NCI-H226 (cell line): ENCODE measurements at regions not wholly inside any gene's neighbourhood (a gene's known extent, or its start where the extent isn't known, plus 50 kb on each side); places are given as distances from the start of the nearest gene placed in this dataset.

Experiments used
- DNase-seq: peaks from one replicate; pipeline ENCODE4 v3.0.0-alpha.2; 2015

DNA sequence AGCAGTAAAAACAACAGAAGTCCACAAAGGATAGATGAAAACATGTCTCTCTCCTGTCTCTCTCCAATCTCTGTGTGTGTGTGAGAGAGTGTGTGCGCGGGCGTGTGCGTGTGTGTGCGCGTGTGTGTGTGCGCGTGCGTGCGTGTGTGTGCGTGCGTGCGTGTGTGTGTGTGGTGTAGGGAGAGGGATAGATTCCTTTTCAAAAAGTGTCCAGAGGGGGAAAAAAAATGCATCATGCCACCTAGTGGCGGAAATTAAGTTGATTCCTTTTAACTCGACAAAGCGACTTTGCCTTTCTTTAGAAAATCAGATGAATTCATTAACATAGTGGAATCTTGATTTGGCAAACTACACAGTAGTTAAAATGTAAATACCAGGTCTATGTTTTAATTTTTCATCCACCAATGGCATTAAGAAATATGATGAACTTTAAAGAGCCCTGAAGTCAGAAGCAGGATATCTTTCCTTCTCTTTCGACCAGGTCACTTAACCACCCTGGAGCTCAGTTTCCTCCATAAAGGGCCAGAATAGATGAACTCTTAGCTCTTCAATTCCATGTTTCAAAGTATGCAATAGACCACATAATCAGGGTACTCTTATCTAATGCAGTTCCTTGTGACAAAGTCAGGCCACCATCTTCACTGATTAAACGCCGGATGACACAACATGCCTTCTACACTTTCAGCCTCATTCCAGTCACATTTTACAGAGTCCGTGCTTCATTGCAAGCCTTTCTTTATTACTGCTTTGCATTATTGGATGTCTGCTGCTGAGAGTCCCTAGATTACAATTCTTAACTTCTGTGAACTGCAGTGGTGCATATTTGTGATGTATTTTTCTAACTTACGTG is 162.8 kb downstream of the FBXO8 start:
- peak; percentile 35 for DNase-seq

GRCh38 chr4:174119830-174120229 is 163.6 kb downstream of the FBXO8 start:
- no peak for DNase-seq

GRCh38 chr4:174119051-174119450 is 164.4 kb downstream of the FBXO8 start:
- peak; percentile 28 for DNase-seq

DNA sequence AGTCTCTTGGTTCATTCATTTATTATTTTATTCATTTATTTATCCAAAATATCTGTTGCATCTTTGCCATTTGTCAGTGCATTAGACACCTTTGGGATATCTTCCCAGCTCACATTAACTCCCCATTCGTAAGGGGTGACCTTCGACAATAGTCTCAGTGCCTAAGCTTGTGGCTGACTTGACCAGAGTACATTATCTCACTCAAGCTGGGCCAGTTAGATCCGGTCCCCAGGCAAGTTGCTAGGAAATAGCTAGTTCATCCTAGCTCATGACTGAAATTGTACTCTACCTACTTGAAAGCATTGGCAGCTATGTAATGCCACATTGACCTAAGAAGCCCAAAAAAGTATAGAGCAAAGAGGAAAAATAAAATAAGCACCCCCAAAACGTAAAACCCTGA is 165.3 kb downstream of the FBXO8 start:
- no peak for DNase-seq

GRCh38 chr4:174117445-174117844 is 166.0 kb downstream of the FBXO8 start:
- DNase-seq = no peak

GRCh38 chr4:174116021-174116420 is 167.4 kb downstream of the FBXO8 start:
- no peak for DNase-seq

GRCh38 chr4:174111422-174111821 is 172.0 kb downstream of the FBXO8 start:
- no peak for DNase-seq

GRCh38 chr4:174110180-174110579 is 173.3 kb downstream of the FBXO8 start:
- no peak for DNase-seq

- DNase-seq = no peak
Observed at GRCh38 chr4:174107746-174108354, 175.6 kb downstream of the FBXO8 start.

GRCh38 chr4:174105202-174105601 is 178.3 kb downstream of the FBXO8 start:
- DNase-seq = no peak

GRCh38 chr4:174100910-174101309 is 182.6 kb downstream of the FBXO8 start:
- DNase-seq = no peak

GRCh38 chr4:174099712-174100111 is 183.8 kb downstream of the FBXO8 start:
- no peak for DNase-seq

GRCh38 chr4:174096999-174097398 is 186.5 kb downstream of the FBXO8 start:
- DNase-seq = no peak

- DNase-seq = no peak
Observed at GRCh38 chr4:174096456-174096855, 187.0 kb downstream of the FBXO8 start.

- no peak for DNase-seq
Observed at GRCh38 chr4:174091130-174091529, 192.3 kb downstream of the FBXO8 start.

GRCh38 chr4:174089711-174090110 is 193.8 kb downstream of the FBXO8 start:
- no peak for DNase-seq

DNA sequence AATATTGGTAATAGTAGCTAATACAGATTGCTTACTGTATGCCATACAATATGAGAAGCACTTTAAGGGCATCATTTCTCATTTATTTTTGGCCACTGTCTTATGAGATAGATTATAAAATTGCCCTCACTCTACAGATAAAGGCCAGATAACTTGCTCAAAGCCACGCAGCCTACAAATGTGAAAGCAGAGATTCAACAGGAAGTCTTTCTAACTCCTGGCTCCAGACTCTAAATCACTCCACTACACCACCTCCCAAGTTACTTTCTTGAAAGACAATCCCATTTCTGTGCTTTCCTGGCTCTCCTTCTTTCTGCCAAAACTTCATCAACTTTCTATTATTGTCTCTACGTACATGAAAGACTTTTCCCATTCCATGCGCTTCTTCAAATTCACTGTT is 194.7 kb downstream of the FBXO8 start:
- DNase-seq = no peak

GRCh38 chr4:174086829-174087799 is 196.4 kb downstream of the FBXO8 start:
- no peak for DNase-seq

DNA sequence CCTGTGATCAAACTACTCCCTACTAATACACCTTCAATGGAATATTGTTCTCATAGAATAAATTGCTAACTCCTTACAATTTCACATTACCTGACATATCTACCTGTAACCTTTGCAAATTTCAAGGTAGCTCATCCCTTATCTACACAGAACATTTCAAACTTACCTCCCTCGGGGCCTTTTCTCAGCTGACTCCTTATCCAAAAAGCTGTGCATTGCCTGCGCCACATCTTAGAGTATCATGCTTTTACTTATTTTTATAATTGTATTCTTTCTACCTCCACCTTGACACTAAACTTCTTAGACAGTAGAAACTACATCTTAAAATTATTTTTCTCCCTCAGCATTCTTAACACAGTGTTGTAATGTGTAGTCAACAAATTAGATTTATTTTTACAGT is 198.5 kb downstream of the FBXO8 start:
- DNase-seq = no peak

DNA sequence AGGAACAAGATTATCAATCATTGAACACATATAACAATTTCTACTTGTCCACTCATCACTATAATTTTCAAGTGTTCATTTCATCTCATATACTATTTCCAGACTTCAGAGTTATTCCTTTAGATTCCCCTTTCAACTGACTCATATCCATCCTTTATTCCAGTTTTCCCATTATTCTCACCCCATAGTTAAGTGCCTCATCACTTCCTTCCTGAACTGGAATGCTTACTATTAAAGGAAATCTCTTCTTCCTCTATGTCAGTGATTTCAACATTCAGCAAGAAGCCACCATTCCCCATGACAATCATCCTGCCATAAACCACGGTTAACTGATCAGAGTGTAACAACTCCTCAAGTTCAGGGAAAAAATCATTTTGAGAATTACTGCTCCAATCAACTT is 198.9 kb downstream of the FBXO8 start:
- DNase-seq = peak; percentile 11

- no peak for DNase-seq
Observed at GRCh38 chr4:174080361-174080760, 203.1 kb downstream of the FBXO8 start.

GRCh38 chr4:174071595-174071994 is 211.9 kb downstream of the FBXO8 start:
- DNase-seq = no peak

- no peak for DNase-seq
Observed at GRCh38 chr4:174069848-174070330, 213.6 kb downstream of the FBXO8 start.
